Middle frontal gyrus (tissue), 1 donor: ENCODE measurements at regions not wholly inside any gene's neighbourhood (a gene's known extent, or its start where the extent isn't known, plus 50 kb on each side); places are given as distances from the start of the nearest gene placed in this dataset.

ENCODE experiments used
- DNase-seq: peaks from one replicate; pipeline ENCODE4 v3.0.0-alpha.2; 2015; ENCODE audit warnings: low spot score; ENCODE audit errors: extremely low spot score

DNA sequence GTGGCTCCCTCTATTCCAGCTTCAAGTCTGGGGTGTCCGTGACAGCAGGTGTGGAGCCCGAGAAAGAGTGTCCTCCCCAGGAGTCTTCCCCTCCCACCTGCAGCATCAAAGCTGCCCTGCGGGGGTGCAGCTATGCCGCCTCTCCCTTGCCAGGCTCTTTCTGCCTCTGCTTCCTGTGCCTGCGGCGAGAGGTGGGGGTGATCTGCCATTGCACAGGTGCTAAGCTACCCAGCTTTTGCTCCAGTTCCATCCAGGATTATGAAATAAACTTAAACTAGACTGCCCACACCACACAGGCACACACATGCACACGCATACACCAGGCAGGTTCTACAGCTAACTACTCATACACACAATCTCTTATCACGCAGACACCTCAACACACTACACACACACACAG is 104.7 kb upstream of the CLDN10 start:
- DNase-seq = no peak

DNA sequence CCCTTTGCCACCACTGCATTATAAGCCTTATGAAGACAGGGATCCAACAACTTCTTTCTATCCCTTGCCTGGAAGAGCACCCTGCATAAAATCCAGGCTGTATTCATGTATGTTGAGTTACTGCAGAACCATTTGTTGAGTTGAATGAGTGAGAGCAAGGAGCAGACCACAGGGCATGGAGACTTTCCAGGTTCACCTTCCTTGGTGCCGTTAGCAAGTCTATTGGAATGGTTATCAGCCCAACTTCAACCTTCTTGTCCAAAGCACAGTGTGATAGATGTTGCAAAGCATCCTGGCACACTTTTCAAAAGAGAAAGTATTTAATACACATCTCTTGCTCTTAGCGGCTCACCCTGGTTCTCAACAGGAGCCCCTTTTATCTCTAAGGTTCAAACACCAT is 100.9 kb upstream of the CLDN10 start:
- DNase-seq = no peak

DNA sequence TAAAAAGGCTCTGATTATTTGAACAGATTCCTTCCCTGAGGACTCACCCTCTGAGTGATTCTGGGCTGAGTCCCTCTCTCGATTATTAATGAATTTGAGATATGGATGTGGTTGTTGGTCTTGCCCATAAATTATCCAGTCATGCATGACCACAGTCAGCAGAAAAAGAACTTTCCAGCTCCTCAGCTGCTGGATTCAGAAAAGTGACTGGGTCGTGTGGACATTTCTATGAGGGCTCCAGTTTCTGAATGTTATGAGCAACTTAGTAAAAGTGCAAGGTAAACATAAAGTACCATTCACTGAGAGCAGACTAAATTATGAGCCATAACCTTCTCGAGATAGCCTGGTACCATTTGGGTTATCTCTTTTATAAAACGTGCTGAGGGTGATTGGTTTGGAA is 100.1 kb upstream of the CLDN10 start:
- DNase-seq = no peak

DNA sequence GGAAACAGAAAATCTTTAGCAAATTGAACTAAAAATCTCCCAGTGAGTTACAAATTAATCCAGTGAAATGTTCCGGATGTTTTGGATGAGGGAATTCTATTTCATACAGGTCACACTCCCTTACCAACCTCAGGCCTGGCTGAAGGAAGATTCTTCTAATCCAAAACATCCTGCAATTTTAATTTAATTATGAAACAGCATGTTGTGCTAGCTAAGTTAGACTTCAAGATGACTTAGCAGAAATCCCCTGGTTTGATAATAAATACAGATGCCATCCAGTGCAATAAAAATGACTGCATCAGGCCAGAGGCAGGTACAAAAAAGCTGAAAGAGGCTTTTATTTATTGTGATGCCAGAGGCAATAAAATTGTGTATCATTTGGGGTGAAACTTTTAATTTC is 96.7 kb upstream of the CLDN10 start:
- no peak for DNase-seq

DNA sequence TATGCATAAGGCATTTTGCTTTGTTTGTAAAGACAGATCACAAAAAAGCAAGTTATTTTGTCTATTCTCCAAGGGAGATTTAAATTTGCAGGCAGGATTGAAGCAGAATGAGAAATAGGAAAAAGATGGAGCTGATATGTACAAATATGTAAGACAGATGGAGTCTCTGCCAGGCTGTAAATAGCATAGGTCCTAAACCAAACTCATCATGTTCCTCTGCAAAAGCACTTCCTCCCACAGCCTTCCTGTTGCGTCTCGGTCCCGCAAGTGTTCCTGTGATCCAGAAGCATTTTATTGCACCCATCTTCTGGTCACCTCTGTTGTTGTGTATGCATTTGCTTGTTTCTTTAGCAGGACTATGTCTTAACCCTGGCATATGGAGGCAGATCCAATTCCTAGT is 95.7 kb upstream of the CLDN10 start:
- no peak for DNase-seq

DNA sequence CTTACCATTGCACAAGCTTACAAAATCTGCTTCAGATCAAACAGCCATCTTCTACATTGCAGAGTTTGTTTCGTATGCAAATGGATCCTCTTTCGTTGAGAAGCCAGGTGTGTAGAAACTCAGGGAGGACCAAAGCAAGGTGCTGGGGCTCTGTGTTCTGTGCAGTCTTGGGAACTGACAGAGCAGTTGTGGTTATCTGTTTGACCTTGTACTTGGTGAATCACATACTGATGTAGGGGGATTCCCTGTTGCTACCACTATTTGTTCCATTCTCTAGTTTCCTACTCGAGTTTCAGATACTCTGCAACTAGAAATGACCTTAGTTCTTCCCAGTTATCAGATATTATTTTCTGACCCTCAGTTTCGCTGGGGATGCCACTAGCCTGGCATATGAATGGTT is 95.2 kb upstream of the CLDN10 start:
- no peak for DNase-seq

DNA sequence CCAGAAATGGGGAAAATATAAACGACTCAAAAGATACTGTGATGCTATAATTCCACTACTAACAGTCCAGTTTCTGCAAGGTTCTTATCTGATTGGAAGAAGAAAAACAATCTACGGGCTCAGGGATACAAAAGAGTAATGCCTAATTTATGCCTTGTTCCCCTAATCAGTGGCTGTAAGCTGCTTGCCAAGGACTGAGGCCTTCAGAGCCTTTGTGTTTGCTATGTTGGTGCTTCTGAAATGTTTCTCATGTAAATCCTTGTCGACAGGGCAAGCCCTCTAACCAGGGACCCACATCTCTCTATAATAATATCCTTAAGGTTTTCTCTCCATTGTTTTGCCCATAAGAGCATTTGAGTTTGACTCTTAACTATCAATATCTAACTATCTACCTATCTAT is 89.7 kb upstream of the CLDN10 start:
- no peak for DNase-seq

DNA sequence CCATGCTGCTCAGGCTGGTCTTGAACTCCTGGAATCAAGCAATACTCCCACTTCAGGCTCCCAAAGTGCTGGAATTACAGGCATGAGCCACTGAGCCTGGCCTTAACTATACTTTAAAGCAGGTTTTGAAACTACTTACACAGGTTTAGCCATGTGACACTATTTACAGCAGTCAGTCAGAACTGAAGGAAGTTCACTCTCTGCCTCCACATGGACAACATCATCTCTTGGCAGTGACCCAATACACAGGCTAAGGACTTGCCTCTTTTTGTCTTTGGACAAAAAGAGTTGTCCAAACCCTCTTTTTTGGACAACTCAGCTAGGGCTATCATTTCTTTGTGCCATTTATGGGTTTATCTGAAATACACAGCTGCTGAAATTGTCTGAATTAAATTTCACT is 89.0 kb upstream of the CLDN10 start:
- no peak for DNase-seq

DNA sequence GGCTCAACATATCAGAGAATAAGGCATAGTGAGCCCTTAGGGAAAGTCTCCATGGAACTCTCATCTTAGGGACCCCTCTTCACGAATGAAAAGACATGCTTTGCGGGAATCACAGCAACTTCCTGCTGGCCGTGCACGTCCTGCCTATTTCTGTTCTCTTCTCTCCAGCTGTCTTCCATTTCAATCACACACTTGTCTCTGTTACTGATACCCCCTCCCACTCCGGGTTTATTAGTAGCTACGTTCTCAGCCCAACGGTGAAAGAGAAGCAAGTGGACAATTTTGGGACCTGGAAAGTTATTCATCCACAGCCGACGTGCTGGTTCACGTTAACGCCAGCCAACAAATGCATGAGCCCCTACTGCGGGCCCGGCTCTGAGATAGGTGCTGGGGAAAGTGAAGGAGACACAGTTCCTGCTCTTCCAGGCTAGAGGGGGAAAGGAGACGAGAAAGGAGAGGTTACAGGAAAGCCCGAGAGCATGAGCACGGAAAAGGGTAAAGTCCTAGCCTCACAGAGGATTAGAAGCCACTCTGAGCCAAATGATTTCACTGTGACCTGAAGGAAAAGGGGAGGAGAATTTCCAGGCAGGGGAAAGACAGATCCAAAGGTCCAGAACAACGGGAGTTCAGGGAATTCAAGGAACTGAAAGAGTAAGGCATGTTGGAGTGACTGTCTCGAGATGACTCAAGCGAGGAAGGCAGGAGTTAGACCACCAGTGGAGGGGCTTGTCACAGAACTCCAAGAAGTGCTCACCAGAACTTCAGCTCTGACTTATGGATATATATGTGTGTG is 81.8 kb upstream of the CLDN10 start:
- DNase-seq = no peak

DNA sequence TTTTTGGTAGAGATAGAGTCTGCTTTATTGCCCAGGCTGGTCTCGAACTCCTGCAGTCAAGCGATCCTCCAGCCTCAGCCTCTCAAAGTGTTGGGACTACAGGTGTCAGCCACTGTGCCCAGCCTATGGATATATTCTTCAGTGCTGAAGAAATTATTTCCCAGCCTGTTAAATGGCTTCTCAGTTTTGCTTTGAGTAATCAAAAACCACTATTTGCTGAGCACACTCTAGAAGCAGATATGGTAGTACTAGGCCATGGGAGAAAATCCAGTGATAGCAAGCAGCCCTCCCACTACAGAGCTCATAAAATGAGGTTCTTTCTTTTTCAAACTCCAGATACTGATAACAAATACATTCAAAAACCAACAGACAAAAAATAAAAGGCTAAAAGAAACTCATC is 80.6 kb upstream of the CLDN10 start:
- no peak for DNase-seq

DNA sequence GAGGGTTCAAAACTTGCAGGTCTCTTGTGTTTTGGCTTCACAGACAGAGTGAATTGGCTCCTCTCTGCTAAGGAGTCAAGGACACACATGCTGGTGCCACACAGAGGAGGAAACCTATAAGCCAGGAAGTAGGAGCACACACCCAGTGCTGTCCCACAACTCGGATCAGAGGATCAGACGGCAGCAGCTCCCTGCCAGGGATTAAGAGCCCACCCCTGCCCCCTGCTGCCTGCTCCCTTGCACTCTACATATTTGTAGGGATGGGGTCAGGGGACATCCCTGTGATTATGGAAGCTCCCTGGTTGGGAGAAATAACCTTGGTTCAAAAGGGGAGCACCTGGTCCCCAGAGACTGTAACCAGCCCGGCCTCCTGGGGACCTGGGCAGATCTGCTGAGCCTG is 77.5 kb upstream of the CLDN10 start:
- DNase-seq = no peak

DNA sequence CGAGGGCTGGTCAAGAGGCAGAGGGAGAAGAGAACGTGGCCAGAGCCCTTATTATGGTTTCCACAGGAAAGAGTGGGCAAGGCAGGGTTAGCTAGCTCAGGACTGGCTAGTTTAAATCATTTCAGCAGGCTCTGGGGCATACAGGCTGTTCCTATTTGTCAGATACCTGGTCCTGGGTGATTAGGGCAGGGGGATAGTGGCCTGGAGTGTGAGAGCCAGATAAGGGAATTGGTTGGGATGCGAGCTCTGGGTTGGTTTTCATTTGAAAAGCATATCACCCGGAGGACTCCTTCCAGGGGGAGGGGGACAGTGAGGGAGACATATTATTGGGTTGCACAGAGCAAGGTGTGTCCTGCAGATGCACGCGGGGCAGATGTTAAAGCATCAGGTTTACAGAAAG is 75.3 kb upstream of the CLDN10 start:
- no peak for DNase-seq

DNA sequence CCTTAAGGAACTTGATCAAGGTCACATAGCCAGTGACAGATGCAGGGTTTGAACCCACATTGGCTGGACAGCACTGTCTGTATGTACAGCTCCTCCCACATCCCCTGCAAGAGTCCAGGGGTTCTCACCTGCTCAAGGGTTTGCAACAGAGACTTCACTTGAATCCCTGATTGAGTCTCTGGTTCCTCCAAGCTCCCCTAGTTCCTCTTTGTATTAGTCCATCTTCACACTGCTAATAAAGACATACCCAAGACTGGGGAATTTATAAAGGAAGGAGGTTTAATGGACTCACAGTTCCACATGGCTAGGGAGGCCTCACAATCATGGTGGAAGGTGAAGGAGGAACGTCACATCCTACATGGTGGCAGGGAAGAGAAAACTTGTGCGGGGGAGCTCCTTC is 72.8 kb upstream of the CLDN10 start:
- DNase-seq = no peak

DNA sequence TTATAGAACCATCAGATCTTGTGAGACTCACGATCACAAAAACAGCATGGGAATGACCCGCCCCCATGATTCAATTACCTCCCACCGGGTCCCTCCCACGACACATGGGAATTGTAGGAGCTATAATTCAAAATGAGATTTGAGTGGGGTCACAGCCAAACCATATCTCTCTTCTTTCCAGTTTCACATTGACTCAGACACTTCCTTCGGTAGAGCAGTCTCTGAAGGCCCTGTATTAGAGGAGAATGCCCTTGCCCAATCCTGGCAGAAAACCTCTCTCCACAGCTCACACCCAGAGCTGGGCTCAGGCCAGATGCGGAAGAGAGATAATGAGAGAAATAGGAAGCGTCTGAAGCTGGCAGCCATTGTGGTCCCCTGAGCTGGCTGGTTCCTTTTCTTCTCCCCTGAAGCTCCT is 72.4 kb upstream of the CLDN10 start:
- no peak for DNase-seq

DNA sequence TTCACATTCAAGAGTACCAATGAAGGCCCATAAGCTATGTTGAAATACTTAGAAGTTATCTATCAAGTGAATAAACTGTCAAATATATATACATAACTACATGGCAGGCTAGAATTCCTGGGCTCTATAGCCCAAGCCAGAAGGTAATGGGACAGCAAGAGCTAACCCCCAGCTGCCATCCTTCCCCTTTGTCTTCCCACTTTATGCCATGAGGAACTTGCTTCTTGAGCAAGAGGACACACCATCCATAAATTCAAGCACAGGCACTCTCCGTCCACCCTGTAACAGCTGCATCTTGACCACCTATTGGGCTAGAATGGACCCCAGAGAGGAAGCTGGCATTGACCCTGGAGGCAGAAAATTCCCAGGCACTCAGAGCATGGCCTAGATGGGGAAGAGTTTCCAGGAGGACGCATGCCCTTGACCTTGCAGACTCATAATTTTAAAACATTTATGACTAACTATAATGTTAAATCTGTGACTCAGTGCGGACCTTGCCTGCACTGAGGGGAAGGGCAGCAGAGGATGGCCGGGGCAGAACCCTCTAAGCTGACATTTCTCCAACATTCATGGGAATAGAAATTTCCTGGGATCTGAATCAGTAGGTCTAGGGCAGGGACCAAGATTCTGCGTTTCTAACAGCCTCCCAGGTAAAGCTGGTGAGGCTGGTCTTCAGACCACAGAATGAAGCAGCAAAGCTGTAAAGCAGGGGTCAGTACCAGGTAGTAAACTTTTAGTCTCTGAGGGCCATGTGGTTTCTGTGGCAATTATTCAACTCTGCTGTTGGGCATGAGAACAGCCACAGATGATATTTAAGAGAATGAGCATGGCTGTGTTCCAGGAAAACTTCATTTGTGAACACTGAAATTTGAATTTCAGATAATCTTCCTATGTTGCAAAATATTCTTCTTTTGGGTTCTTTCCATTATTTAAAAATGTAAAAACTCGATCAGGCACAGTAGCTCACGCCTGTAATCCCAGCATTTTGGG is 71.4 kb upstream of the CLDN10 start:
- no peak for DNase-seq

DNA sequence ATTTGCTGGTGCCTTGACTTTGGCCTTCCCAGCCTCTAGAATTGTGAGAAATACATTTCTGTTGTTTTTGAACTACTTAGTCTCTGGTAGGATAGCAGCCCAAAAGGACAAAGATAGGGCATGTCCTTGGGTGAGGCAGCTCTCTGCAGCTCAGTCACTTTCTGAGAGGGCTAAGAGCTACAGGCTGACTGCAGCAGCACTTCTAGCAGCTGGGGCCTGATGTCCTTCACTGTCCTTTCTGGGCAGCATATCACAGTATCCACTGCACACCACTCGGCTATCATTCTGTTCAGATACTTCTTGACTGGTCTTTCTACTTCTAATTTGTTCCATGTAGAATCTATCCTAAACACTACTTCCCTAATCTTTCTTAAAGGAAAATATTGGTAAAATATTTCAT is 68.5 kb upstream of the CLDN10 start:
- DNase-seq = no peak

DNA sequence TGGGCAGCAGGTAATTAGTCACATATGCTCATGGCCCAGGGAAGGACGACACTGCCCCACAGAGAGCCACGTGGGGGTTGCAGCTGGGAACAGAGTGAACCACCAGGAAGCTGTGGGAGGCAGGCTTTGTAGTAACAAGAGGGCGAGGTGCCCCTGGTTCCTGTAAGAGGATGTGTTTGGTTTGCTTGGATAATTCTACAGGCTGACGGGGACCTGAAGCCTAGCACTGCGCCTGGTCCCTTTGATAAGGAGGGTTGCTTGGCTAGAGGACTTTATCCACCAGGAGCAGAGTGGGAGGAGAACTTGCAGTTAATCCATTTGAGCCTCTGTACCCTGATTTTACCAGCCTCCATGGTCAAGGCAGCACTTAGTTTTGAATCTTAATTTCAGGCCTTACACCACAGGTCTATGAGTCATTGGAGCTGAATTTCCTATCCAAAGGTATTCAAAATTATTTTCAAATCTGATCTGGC is 67.4 kb upstream of the CLDN10 start:
- DNase-seq = no peak

DNA sequence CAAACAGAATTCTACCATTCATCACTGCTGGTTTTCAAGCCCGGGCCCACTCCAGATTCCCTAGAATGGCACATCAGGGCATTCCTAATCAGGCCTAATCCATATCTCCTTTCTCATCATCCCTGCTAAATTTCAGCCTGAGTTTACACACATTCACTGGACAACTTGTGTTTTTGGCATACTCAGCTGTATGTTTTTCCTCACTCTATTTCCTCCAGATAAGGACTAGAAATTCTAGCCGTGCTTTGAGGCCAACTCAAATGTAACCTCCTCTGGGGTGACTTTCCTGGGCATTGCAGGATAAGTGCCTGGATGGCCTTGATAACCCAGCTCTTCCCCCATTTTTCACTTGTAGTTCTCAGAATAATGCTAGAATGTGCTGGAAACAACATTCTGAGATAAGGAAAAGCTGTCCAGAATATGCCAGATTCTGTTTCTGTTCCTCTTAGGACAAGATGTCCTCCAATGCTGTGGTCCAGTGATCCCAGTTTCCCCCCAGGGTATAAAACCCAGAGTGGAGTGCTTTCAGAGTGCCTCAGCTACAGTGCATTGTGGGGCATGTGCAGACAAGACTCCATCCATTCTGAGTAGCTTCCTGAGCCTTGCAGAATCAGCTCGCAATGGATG is 66.9 kb upstream of the CLDN10 start:
- DNase-seq = no peak

DNA sequence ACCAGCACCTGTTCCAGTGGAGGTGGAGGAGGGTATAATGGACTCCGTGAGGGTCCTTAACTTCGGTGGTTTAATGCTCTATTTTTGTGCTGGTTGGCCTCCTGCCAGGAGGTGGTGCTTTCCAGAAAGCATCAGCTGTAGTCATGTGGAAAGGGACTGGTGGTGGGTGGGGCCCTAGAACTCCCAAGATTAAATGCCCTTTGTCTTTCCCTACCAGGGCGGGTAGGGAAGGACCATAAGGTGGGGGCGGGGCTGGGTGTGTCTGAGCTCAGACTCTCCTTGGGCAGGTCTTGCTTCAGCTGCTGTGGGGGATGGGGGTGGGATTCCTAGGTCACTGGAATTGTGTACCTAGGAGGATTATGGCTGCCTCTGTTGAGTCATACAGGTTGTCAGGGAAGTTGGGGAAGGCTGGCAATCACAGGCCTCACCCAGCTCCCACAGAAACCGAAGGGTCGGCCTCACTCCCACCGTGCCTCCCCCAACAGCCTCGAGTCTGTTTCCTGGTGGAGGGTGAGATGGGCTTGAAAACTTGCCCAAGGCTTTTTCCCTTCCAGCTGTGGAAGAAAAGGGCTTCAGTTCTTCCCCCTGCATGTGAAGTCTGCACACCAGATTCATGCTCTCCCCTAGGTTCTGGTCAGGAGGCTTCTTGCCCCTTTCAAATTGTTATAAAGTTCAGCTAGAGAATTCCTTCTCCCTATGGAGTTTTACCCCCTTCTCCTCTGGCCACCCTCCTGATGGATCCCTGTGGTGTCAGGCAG is 60.3 kb upstream of the CLDN10 start:
- no peak for DNase-seq

DNA sequence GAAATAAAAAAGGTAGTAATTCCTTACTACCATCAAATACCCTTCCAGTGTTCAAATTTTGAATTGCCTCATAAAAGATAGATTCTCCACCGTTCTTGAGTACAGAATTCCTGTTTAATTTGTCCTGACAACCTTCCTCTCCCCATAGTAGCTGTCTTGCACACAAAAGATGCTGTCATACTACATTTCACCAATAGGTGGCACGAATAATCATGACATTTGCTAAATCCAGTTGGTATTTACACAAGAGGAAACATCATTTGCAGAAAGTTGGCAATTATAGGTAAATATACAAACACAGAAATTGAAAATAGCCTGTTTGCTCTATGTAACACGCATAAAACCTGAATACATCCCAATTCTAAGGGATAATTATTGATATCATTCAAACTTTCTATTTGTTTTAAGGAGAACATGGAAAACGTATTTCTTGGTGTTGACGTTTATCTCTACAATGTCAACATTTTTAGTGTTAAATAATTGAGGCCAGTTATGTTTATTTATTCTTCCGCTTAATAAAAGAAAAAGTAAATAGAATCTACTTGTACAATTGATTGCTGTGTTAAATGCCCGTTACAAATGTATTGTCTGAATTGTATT is 58.3 kb upstream of the CLDN10 start:
- DNase-seq = no peak

DNA sequence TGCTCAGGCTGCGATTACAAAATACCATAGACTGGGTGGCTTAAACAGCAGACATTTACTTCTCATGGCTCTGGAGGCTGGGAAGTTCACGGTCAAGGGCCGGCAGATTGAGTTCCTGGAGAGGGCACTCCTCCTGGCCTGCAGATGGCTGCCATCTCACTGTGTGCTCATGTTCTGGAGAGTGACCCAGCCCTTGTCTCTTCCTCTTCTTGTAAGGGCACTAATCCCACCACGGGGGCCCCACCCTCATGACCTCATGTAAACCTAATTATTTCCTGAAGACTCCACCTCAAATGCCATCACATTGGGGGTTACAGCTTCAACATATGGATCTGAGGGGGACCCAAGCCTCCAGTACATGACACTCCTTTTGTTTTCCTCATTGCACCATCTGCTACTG is 56.0 kb upstream of the CLDN10 start:
- DNase-seq = no peak
